Kidney (tissue), 13 donors: ENCODE measurements at regions not wholly inside any gene's neighbourhood (a gene's known extent, or its start where the extent isn't known, plus 50 kb on each side); places are given as distances from the start of the nearest gene placed in this dataset.

Experiments
- DNase-seq, 5 donors: peaks; one replicate each; pipeline ENCODE4 v3.0.0-alpha.2; 2013 to 2020
- FAIRE-seq: peaks from 2 replicates; lab custom pipeline; 2012; peaks lifted over from hg19 to GRCh38; lab: Jason Lieb, UNC
- H3K27ac ChIP-seq, 2 donors: one replicate each; pipeline ENCODE4 v1.7.0; 2013; ENCODE audit warnings: low read depth in 2 of 2, low read length in 2 of 2, inconsistent platforms in 1 of 2
- H3K27me3 ChIP-seq: one replicate; pipeline ENCODE4 v1.7.1; 2013; ENCODE audit warnings: low read length, inconsistent platforms; ENCODE audit not compliant: control insufficient read depth, insufficient read depth
- H3K36me3 ChIP-seq, 3 donors: one replicate each; pipeline versions ENCODE4 v1.7.0 to v1.7.1; 2013; ENCODE audit warnings: low read length in 3 of 3, control low read depth in 1 of 3, inconsistent platforms in 1 of 3; ENCODE audit not compliant: insufficient read depth in 3 of 3, control insufficient read depth in 2 of 3
- H3K4me1 ChIP-seq, 3 donors: one replicate each; pipeline versions ENCODE4 v1.7.0 to v1.7.1; 2013; ENCODE audit warnings: low read length in 3 of 3, inconsistent platforms in 1 of 3, low read depth in 1 of 3; ENCODE audit not compliant: control insufficient read depth in 2 of 3, insufficient read depth in 2 of 3
- H3K4me3 ChIP-seq, 3 donors: one replicate each; pipeline versions ENCODE4 v1.7.0 to v1.8.1; 2013; ENCODE audit warnings: low read length in 3 of 3, control low read depth in 1 of 3, inconsistent platforms in 1 of 3
- H3K9ac ChIP-seq, 3 donors: one replicate each; pipeline versions ENCODE4 v1.7.0 to v1.7.1; 2013; ENCODE audit warnings: low read length in 3 of 3, control low read depth in 1 of 3, inconsistent platforms in 1 of 3
- H3K9me3 ChIP-seq, 3 donors: one replicate each; pipeline versions ENCODE4 v1.7.0 to v1.7.1; 2013; ENCODE audit warnings: low read length in 3 of 3, control low read depth in 1 of 3, inconsistent platforms in 1 of 3; ENCODE audit not compliant: control insufficient read depth in 2 of 3, insufficient read depth in 1 of 3
- CTCF ChIP-seq: IDR thresholded peaks from 3 replicates; pipeline ENCODE4 v1.5.1; 2012; ENCODE audit warnings: mild to moderate bottlenecking, moderate library complexity, borderline replicate concordance; ENCODE audit not compliant: insufficient read depth; ENCODE audit errors: extremely low read depth
- intact Hi-C: fragments of 100-400 bp; cut with DNase I; formaldehyde crosslinking; loops from one replicate; pipeline ENCODE4 v1.11.1; 2022
- donor health status: control.
- donor health status: control.
- donor health status: control.
- donor health status: control.
- donor health status: control.
- donor health status: DM: yes; HTN: yes; CAD: no.
- donor health status: Normal renal cell carcinoma (clear cell type).

- no peak overlapping the region for H3K27ac ChIP-seq
- DNase-seq (no peak), FAIRE-seq (no peak)
- H3K4me1 ChIP-seq = no peaks in the 10 kb centered on the region
- no peaks in the 10 kb centered on the region for H3K36me3 ChIP-seq
- H3K4me3 ChIP-seq = no peak overlapping the region
- no peak for TF ChIP-seq CTCF
- H3K27me3 ChIP-seq = no peaks in the 10 kb centered on the region
- H3K9me3 ChIP-seq = no peaks in the 10 kb centered on the region
- intact Hi-C loops = no loop called here
- H3K9ac ChIP-seq = no peak overlapping the region
Measured at GRCh38 chr21:23633447-23633940, 1973.8 kb downstream of the MRPL39 start.

DNA sequence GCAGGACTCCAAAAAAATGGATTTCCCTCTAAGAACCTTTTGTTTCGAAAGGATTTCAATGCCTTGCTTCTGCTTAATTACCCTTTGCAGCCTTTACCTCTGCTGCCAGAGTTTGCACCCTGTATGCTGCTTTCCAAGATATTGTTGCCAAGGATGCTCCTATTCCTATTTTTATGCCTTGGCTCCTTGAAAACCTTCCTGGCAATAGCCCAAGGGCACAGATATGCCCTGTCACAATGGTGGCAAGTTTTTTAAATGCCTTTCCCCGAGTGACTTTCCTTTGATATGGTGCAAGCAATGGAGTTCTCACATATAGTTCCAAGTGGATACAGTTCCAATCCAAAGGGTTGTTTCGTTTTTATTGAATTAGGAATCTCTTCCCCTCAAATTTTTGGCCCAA is 1983.0 kb downstream of the MRPL39 start:
- Histone ChIP-seq H3K4me3 (no peak overlapping the region), H3K27ac (no peak overlapping the region), H3K36me3 (no peaks in the 10 kb centered on the region), H3K9ac (no peak overlapping the region), H3K4me1 (no peaks in the 10 kb centered on the region), H3K9me3 (no peaks in the 10 kb centered on the region), H3K27me3 (no peaks in the 10 kb centered on the region)
- no peak for TF ChIP-seq CTCF
- intact Hi-C loops = no loop called here
- DNase-seq (no peak), FAIRE-seq (no peak)

DNA sequence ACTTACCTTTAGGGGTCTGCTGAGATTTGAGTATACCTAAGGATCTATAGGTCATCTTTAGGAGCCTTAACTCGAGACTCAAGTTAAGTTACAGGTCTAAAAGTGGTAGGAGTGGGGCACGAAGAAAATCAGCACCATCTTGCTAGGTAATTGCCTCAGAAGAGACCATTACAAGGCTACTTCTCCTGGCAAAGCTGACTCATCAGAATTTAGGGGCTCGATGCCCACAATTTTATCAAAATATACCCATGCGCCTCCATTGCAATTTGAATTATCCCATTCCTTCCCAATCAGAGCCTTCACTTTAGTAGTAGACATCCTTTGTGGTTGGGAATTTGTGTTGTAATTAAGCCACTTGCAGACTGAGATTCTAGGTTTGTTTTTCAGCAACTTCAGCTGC is 1994.3 kb downstream of the MRPL39 start:
- intact Hi-C loops = no loop called here
- H3K27me3 ChIP-seq = no peaks in the 10 kb centered on the region
- no peak for TF ChIP-seq CTCF

DNA sequence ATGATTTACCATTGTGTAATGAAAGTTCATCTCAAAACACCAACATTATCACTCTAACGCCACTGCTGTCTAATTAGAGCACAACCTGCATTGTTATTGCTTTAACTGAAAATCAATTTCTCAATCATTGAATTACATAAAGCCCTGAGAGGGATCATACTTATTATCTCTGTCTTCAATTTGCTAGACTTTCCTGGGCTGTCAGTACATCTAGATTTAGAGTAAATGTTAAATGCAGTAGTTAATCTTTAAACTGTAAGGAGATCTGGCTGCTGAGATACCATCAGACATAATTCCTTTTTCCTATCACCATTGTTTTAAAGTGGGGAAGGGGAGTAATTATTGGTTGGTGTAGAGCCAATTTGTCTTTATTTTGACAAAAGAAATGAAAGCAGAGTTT is 1995.1 kb downstream of the MRPL39 start:
- Histone ChIP-seq H3K9me3 (no peaks in the 10 kb centered on the region), H3K27me3 (no peaks in the 10 kb centered on the region), H3K4me3 (no peak overlapping the region), H3K36me3 (no peaks in the 10 kb centered on the region), H3K4me1 (no peaks in the 10 kb centered on the region), H3K9ac (no peak overlapping the region), H3K27ac (no peak overlapping the region)
- intact Hi-C loops = no loop called here
- no peak for FAIRE-seq
- DNase-seq = no peak
- no peak for TF ChIP-seq CTCF

More for the DNA sequence above, 1994.3 kb downstream of the MRPL39 start:
- DNase-seq (no peak), FAIRE-seq (no peak)
- Histone ChIP-seq H3K9ac (no peak overlapping the region), H3K36me3 (no peaks in the 10 kb centered on the region), H3K27ac (no peak overlapping the region), H3K9me3 (no peaks in the 10 kb centered on the region), H3K4me3 (no peak overlapping the region), H3K4me1 (no peaks in the 10 kb centered on the region)
